AG04450 (cell line): ENCODE measurements at regions not wholly inside any gene's neighbourhood (a gene's known extent, or its start where the extent isn't known, plus 50 kb on each side); places are given as distances from the start of the nearest gene placed in this dataset.
"Not testable (repeated sequence)": the region's sequence is repeated elsewhere in the genome, so short reads cannot be mapped to it uniquely, and the experiment has no call there.

Experiments
- CTCF ChIA-PET: fragments of 300-600, 350-600 bp; formaldehyde crosslinking; extraction: SDS; loops from one replicate; lab custom pipeline; 2022; ENCODE audit warnings: antibody characterized with exemption, inconsistent platforms; lab: Charles Lee
- POLR2A ChIA-PET: fragments of 350-600 bp; formaldehyde crosslinking; extraction: SDS; loops from one replicate; lab custom pipeline; 2021; ENCODE audit warnings: antibody characterized with exemption, inconsistent platforms; lab: Yijun Ruan, JAX
- DNase-seq: peaks from one replicate; pipeline ENCODE4 v3.0.0-alpha.2; 2011; ENCODE audit warnings: low read depth, low spot score
- H3K27ac ChIP-seq: one replicate; pipeline ENCODE4 v1.5.1; 2012; ENCODE audit warnings: low read depth, low read length, control low read depth
- H3K27me3 ChIP-seq: one replicate; pipeline ENCODE4 v1.6.0; 2012; ENCODE audit warnings: low read length; ENCODE audit not compliant: control insufficient read depth, insufficient read depth
- H3K4me3 ChIP-seq: 2 replicates; pipeline ENCODE4 v1.5.1; 2011; ENCODE audit warnings: mild to moderate bottlenecking, low read depth, low read length, control low read depth
- H3K9me3 ChIP-seq: 2 replicates; pipeline ENCODE4 v1.5.1; 2012; ENCODE audit warnings: low read length; ENCODE audit not compliant: control insufficient read depth, insufficient read depth
- CTCF ChIP-seq: IDR thresholded peaks from 2 replicates; pipeline ENCODE4 v1.5.1; 2011; ENCODE audit warnings: low read depth, low read length, control low read depth, inconsistent platforms

- DNase-seq, H3K27me3 ChIP-seq, H3K9me3 ChIP-seq, H3K27ac ChIP-seq, H3K4me3 ChIP-seq, POLR2A ChIA-PET: not testable (repeated sequence)
- CTCF ChIA-PET: interaction anchor here (3.6 kb wide), 1 partner anchor 249 kb away, joined by 28 read pairs; no protein-coding TSS in a partner anchor
Observed at GRCh38 chr2:113386780-113387433, 50.6 kb upstream of the ZNG1B start.

GRCh38 chr2:113379621-113380020 is 57.9 kb upstream of the ZNG1B start:
- DNase-seq, H3K9me3 ChIP-seq, H3K27me3 ChIP-seq, H3K27ac ChIP-seq, H3K4me3 ChIP-seq, POLR2A ChIA-PET: not testable (repeated sequence)
- CTCF ChIA-PET: interaction anchor here (2.0 kb wide), 1 partner anchor 11 kb away, joined by 17 read pairs; no protein-coding TSS in a partner anchor

GRCh38 chr2:113376913-113377445 is 60.5 kb upstream of the ZNG1B start:
- Histone ChIP-seq H3K27ac (no peak overlapping the region), H3K27me3 (peaks cover 2% of the 10 kb centered on the region), H3K4me3 (no peak overlapping the region), H3K9me3 (no peaks in the 10 kb centered on the region)
- ChIA-PET POLR2A (no interaction called here), CTCF (interaction anchor here (1.0 to 3.0 kb wide), 5 partner anchors 13 to 297 kb away, joined by 3 to 24 read pairs (median 7); no protein-coding TSS in a partner anchor)
- no peak for DNase-seq
- TF ChIP-seq CTCF: no peak

- no peak overlapping the region for H3K4me3 ChIP-seq
- peaks cover 2% of the 10 kb centered on the region for H3K27me3 ChIP-seq
- no peak for TF ChIP-seq CTCF
- no peaks in the 10 kb centered on the region for H3K9me3 ChIP-seq
- CTCF ChIA-PET: interaction anchor here (1.0 to 3.0 kb wide), 5 partner anchors 14 to 296 kb away, joined by 3 to 24 read pairs (median 7); no protein-coding TSS in a partner anchor
- H3K27ac ChIP-seq: no peak overlapping the region
- POLR2A ChIA-PET: no interaction called here
- DNase-seq: no peak
Observed at GRCh38 chr2:113376253-113376912, 61.1 kb upstream of the ZNG1B start.

GRCh38 chr2:113374857-113375256 is 62.6 kb upstream of the ZNG1B start:
- DNase-seq, H3K4me3 ChIP-seq, H3K27ac ChIP-seq, POLR2A ChIA-PET, H3K9me3 ChIP-seq, H3K27me3 ChIP-seq: not testable (repeated sequence)
- CTCF ChIA-PET: interaction anchor here (1.2 kb wide), 1 partner anchor 236 kb away, joined by 3 read pairs; no protein-coding TSS in a partner anchor

GRCh38 chr2:113372258-113372834 is 65.1 kb upstream of the ZNG1B start:
- H3K27me3 ChIP-seq, H3K27ac ChIP-seq, POLR2A ChIA-PET, DNase-seq, H3K9me3 ChIP-seq, H3K4me3 ChIP-seq: not testable (repeated sequence)
- CTCF ChIA-PET: interaction anchor here (3.4 to 5.1 kb wide), 4 partner anchors 17 to 234 kb away, joined by 24 to 85 read pairs (median 70); no protein-coding TSS in a partner anchor
